Body of pancreas (tissue), 4 donors: ENCODE measurements at regions not wholly inside any gene's neighbourhood (a gene's known extent, or its start where the extent isn't known, plus 50 kb on each side); places are given as distances from the start of the nearest gene placed in this dataset.

ENCODE experiments used
- CTCF ChIP-seq, 7 experiments: fragments of 450-650 bp in 4 of 7; fragments of 200-600 bp in 3 of 7; sonication (generic) in 3 of 7; IDR thresholded peaks; one replicate each; pipeline ENCODE4 v1.5.1; 2016 to 2019; ENCODE audit warnings: antibody characterized with exemption in 7 of 7
- POLR2A ChIP-seq, 3 donors: fragments of 450-650 bp; IDR thresholded peaks; one replicate each; pipeline ENCODE4 v1.6.1; 2016; ENCODE audit warnings: antibody characterized with exemption in 3 of 3, mild to moderate bottlenecking in 2 of 3

GRCh38 chr13:37290716-37291505 lies 185.4 kb upstream of the CSNK1A1L start:
- TF ChIP-seq CTCF (IDR thresholded peaks at IDR 0.05) (no peak), POLR2A (IDR thresholded peaks at IDR 0.05) (no peak)
